Colonic mucosa (tissue), 4 donors: ENCODE measurements at regions not wholly inside any gene's neighbourhood (a gene's known extent, or its start where the extent isn't known, plus 50 kb on each side); places are given as distances from the start of the nearest gene placed in this dataset.

Experiments used
- DNase-seq: peaks from one replicate; pipeline ENCODE4 v3.0.0-alpha.2; 2020
- H3K27ac ChIP-seq: fragments of 200-600 bp; one replicate; pipeline ENCODE4 v1.8.0; 2021
- H3K27me3 ChIP-seq: fragments of 200-600 bp; one replicate; pipeline ENCODE4 v1.8.0; 2021
- H3K36me3 ChIP-seq: fragments of 200-600 bp; one replicate; pipeline ENCODE4 v1.8.0; 2021
- H3K4me1 ChIP-seq: fragments of 200-600 bp; one replicate; pipeline ENCODE4 v1.8.0; 2021; ENCODE audit warnings: mild to moderate bottlenecking
- H3K4me3 ChIP-seq: fragments of 200-600 bp; one replicate; pipeline ENCODE4 v1.8.0; 2021
- H3K9ac ChIP-seq, 2 donors: one replicate each; pipeline ENCODE4 v1.7.0; 2013; ENCODE audit warnings: control low read depth in 2 of 2, low read depth in 2 of 2, low read length in 2 of 2
- H3K9me3 ChIP-seq: fragments of 200-600 bp; one replicate; pipeline ENCODE4 v1.8.0; 2021
- intact Hi-C: fragments of 100-400 bp; cut with DNase I; formaldehyde crosslinking; loops from one replicate; pipeline ENCODE4 v1.14.1; 2022
- TF ChIP-seq, protein P1 (sequence below): fragments of 200-600 bp; IDR thresholded peaks from one replicate; pipeline ENCODE4 v1.8.0; 2022; ENCODE audit warnings: antibody characterized with exemption, mild to moderate bottlenecking
- donor health status: healthy.
- donor health status: DM: no; HTN: no; CAD: no.
- donor health status: DM: no; HTN: no; CAD: no.

DNA sequence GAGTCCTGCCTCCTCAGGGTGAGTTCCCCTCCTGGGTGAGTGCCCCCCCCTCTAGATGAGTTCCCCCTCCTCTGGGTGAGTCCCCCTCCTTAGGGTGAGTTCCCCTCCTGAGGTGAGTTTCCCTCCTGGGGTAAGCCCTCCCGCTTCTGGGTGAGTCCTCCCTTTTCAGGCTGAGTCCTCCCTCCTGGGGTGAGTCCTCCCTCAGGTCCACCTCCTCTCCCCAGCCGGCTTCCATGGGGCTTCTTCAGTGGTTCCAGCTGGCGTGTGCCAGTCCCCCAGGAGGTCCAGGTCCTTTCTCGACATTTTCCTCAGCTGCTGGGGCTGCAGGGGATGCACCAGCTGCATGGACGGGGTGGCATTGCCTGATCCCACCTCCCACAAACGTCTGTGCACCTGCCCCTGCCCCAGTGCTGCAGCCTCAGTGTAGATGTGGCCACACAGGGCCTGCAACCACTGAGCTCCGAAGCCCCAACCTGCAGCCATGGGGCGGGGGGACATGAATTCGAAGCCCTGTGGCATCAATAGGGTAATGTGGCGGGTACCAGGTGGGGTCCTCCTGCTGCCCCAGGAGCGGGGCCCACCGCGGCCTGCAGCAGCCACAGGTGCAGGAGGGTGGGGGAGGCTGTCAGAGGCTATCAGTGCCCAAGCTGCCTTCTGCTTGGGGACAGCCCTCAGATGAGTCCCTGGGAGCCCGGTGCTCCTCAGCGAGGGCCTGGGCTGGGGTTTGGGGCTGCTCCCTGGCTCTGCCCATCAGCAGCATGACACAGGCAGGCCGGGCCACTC lies 101.3 kb upstream of the FGF3 start:
- no peaks in the 10 kb centered on the region for H3K9me3 ChIP-seq
- H3K4me3 ChIP-seq = no peak overlapping the region
- TF ChIP-seq, protein P1, sequence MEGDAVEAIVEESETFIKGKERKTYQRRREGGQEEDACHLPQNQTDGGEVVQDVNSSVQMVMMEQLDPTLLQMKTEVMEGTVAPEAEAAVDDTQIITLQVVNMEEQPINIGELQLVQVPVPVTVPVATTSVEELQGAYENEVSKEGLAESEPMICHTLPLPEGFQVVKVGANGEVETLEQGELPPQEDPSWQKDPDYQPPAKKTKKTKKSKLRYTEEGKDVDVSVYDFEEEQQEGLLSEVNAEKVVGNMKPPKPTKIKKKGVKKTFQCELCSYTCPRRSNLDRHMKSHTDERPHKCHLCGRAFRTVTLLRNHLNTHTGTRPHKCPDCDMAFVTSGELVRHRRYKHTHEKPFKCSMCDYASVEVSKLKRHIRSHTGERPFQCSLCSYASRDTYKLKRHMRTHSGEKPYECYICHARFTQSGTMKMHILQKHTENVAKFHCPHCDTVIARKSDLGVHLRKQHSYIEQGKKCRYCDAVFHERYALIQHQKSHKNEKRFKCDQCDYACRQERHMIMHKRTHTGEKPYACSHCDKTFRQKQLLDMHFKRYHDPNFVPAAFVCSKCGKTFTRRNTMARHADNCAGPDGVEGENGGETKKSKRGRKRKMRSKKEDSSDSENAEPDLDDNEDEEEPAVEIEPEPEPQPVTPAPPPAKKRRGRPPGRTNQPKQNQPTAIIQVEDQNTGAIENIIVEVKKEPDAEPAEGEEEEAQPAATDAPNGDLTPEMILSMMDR = no peak
- no peaks in the 10 kb centered on the region for H3K4me1 ChIP-seq
- no peak for DNase-seq
- no peak overlapping the region for H3K9ac ChIP-seq
- H3K36me3 ChIP-seq = no peaks in the 10 kb centered on the region
- H3K27me3 ChIP-seq = no peaks in the 10 kb centered on the region
- intact Hi-C loops = no loop called here
- H3K27ac ChIP-seq = no peak overlapping the region

DNA sequence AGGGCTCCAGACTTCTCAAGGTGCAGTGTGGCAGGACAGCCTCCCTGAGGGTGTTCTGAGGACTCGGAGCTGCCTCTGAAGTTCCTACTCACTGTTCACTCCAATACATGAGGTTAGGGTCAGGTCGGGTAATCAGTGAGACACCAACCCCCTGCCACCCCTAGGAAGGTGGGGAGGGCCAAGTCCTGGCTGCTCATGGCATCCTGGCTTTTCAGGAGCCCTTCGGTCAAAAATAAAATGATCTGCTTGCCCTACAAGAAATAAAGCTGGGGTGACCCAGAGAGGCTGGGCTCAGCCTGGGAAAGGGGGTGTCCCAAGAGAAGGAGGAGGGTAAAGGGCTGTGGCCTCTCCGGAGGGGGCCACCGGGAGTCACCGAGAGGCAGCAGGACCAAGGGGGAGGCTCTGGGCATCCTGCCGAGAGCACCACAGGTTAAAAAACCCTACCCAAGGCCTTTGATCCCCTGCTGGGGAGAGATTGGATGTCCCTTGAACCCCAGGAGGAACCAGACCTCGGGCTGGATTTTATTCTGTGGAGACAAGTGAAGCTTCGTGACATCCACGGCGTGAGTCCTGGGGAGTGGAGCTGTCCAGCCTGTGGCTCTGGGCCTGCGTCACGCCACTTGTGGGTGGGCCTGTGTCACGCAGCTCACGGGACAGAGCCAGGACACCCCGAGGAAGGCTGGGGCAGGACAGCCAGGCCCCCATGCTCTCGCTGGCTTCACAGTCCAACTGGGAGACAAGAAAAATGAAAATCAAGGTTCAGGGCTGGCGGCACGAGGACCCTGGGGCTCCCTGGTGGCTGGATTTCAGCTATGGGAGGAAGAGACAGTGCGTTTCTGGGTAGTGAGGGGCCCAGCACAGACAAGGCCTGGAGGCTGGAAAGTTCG lies 102.2 kb upstream of the FGF3 start:
- no peaks in the 10 kb centered on the region for H3K36me3 ChIP-seq
- TF ChIP-seq, protein P1 = no peak
- no peak for DNase-seq
- H3K9me3 ChIP-seq = no peaks in the 10 kb centered on the region
- H3K4me3 ChIP-seq = no peak overlapping the region
- intact Hi-C loops = no loop called here
- no peaks in the 10 kb centered on the region for H3K4me1 ChIP-seq
- H3K27ac ChIP-seq = no peak overlapping the region
- no peaks in the 10 kb centered on the region for H3K27me3 ChIP-seq
- H3K9ac ChIP-seq = no peak overlapping the region

DNA sequence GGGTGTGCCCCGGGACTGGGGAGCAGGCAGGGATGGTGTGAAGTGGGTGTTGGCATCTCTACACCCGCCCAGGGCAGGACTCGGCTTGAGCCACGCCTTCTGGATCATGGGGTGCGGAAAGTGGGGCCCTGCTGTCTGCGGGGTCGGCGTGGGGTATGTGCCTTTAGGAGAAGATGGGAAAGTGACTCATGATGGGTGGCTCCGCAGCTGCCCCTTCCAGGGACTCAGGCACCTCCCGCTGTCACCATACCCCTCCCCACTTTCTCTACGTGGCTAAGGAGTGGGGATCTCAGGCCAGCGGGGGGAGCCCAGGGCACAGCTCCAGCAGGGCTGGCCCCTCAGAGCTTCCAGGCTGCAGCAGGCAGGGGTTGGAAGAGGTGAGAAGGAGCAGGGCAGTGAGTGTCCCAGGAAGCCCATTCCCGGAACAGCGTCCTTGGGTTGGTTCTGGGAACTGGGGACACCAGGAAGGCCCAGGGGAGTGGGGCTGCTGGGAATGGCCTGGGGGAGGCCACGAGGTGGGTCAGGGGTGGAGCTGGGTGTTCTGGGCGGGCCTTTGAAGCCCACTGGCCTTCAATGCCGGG lies 102.9 kb upstream of the FGF3 start:
- TF ChIP-seq, protein P1 = no peak
- Histone ChIP-seq H3K4me3 (no peak overlapping the region), H3K27ac (no peak overlapping the region), H3K27me3 (no peaks in the 10 kb centered on the region), H3K9ac (no peak overlapping the region), H3K36me3 (no peaks in the 10 kb centered on the region), H3K9me3 (no peaks in the 10 kb centered on the region), H3K4me1 (no peaks in the 10 kb centered on the region)
- no peak for DNase-seq
- intact Hi-C loops = no loop called here

DNA sequence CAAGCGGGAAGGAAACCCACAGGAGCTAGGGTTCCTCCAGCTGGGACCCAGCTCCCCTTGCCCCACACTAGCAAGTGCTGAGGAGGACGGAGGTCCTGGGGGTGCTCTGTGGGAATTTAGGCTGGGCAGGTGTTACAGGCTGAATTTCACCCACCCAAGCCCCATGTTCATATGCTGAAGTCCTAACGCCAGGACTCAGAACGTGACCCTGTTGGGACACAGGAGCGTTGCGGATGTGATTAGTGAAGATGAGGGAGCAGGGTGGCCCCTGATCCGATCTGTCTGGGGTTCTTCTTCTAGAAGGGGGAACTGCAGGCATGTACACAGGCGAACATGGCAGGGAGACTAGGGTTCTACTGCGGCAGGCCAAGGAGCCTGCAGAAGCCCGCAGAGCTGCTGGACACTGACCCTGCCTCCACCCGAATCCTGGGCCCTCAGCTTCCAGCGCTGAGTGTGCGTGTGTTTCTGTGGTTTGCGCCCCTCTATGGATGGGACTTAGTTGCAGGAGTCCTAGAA lies 103.4 kb upstream of the FGF3 start:
- intact Hi-C loops = no loop called here
- no peaks in the 10 kb centered on the region for H3K36me3 ChIP-seq
- H3K9ac ChIP-seq = no peak overlapping the region
- no peak overlapping the region for H3K4me3 ChIP-seq
- H3K27me3 ChIP-seq = no peaks in the 10 kb centered on the region
- no peaks in the 10 kb centered on the region for H3K9me3 ChIP-seq
- H3K27ac ChIP-seq = no peak overlapping the region
- TF ChIP-seq, protein P1 = no peak
- no peaks in the 10 kb centered on the region for H3K4me1 ChIP-seq
- no peak for DNase-seq

DNA sequence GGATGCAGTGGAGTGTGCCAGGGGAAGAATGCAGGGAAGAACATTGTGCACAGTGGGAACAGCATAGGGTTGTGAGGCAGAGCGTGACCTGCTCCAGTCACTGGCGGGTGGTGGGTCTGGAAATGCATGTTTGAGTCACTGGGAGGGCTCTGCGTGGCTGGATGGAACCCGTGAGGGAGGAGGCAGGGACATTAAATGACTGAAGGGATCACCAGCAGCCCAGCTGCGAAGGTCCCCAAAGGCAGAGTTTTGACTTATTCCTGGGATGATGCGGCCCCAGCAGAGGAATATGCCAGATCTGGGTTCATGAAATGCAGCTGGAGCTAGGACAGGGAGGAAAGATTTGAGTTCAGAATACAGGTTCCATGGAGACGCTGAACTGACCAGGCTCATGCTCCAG lies 104.0 kb upstream of the FGF3 start:
- no peak overlapping the region for H3K4me3 ChIP-seq
- no peak overlapping the region for H3K27ac ChIP-seq
- no peaks in the 10 kb centered on the region for H3K27me3 ChIP-seq
- no peaks in the 10 kb centered on the region for H3K9me3 ChIP-seq
- no peak overlapping the region for H3K9ac ChIP-seq
- intact Hi-C loops = no loop called here
- no peak for DNase-seq
- TF ChIP-seq, protein P1 = no peak
- H3K36me3 ChIP-seq = no peaks in the 10 kb centered on the region
- H3K4me1 ChIP-seq = no peaks in the 10 kb centered on the region
